ENCODE measurements at regions not wholly inside any gene's neighbourhood (a gene's known extent, or its start where the extent isn't known, plus 50 kb on each side); places are given as distances from the start of the nearest gene placed in this dataset.

DNA sequence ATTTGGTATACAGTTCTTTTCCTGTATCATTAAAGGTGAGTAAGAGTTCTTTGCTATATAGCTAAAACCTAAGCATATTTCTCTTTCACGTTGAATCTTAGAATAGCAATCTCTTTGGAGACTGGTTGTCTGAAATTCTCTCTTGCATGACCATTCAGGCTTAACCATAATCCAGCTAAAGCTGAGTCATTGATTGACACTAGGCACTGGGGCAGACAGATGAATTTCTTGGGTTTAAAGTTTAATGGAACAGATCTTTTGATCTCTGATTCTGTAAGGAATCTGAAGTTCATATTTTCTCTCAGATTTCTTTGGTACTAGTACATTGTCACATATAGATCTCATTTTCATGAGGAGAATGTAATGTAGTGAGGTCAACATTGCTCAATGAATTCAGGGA, 397.3 kb upstream of the MIR17HG start:
- no peak for TF ChIP-seq POLR2A (IDR thresholded peaks at IDR 0.05)
- TF ChIP-seq, protein P1, sequence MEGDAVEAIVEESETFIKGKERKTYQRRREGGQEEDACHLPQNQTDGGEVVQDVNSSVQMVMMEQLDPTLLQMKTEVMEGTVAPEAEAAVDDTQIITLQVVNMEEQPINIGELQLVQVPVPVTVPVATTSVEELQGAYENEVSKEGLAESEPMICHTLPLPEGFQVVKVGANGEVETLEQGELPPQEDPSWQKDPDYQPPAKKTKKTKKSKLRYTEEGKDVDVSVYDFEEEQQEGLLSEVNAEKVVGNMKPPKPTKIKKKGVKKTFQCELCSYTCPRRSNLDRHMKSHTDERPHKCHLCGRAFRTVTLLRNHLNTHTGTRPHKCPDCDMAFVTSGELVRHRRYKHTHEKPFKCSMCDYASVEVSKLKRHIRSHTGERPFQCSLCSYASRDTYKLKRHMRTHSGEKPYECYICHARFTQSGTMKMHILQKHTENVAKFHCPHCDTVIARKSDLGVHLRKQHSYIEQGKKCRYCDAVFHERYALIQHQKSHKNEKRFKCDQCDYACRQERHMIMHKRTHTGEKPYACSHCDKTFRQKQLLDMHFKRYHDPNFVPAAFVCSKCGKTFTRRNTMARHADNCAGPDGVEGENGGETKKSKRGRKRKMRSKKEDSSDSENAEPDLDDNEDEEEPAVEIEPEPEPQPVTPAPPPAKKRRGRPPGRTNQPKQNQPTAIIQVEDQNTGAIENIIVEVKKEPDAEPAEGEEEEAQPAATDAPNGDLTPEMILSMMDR (IDR thresholded peaks at IDR 0.05), result no peak
- TF ChIP-seq POLR2AphosphoS5 (IDR thresholded peaks at IDR 0.05), result no peak

All from sigmoid colon (tissue), 4 donors.